Uterus (tissue), 3 donors: ENCODE measurements at regions not wholly inside any gene's neighbourhood (a gene's known extent, or its start where the extent isn't known, plus 50 kb on each side); places are given as distances from the start of the nearest gene placed in this dataset.

Source experiments
- DNase-seq, 2 donors: peaks; one replicate each; pipeline ENCODE4 v3.0.0-alpha.2; 2019 to 2020
- H3K27ac ChIP-seq, 2 donors: fragments of 200-600 bp; sonication (generic); 1 replicate in 1 of 2; 2 replicates in 1 of 2; pipeline ENCODE4 v1.5.1; 2016 to 2018
- H3K27me3 ChIP-seq, 2 donors: fragments of 200-600 bp; sonication (generic); one replicate each; pipeline ENCODE4 v1.5.1; 2018 to 2019; ENCODE audit warnings: control low read depth in 1 of 2
- H3K36me3 ChIP-seq, 2 donors: fragments of 200-600 bp; sonication (generic); one replicate each; pipeline ENCODE4 v1.5.1; 2019; ENCODE audit warnings: control low read depth in 1 of 2
- H3K4me1 ChIP-seq, 2 donors: fragments of 200-600 bp; sonication (generic); one replicate each; pipeline ENCODE4 v1.5.1; 2018 to 2019; ENCODE audit warnings: control low read depth in 1 of 2
- H3K4me3 ChIP-seq, 2 donors: fragments of 200-600 bp; sonication (generic); 1 replicate in 1 of 2; 2 replicates in 1 of 2; pipeline ENCODE4 v1.5.1; 2018 to 2019; ENCODE audit warnings: mild to moderate bottlenecking in 1 of 2
- H3K9me3 ChIP-seq, 2 donors: fragments of 200-600 bp; sonication (generic); one replicate each; pipeline ENCODE4 v1.5.1; 2019; ENCODE audit warnings: control low read depth in 1 of 2
- POLR2A ChIP-seq, 2 donors: fragments of 450-650 bp; IDR thresholded peaks; one replicate each; pipeline ENCODE4 v1.6.1; 2016; ENCODE audit warnings: antibody characterized with exemption in 2 of 2, mild to moderate bottlenecking in 1 of 2, moderate library complexity in 1 of 2
- intact Hi-C: fragments of 100-400 bp; cut with DNase I; formaldehyde crosslinking; loops from one replicate; pipeline ENCODE4 v1.15.1; 2023; ENCODE audit warnings: low total_unique reads
- TF ChIP-seq, protein P1 (sequence below), 4 experiments: fragments of 200-600 bp in 2 of 4; fragments of 450-650 bp in 2 of 4; sonication (generic) in 2 of 4; IDR thresholded peaks; one replicate each; pipeline ENCODE4 v1.5.1; 2016 to 2019; ENCODE audit warnings: antibody characterized with exemption in 4 of 4, mild to moderate bottlenecking in 2 of 4, moderate library complexity in 1 of 4
- donor health status: DM: yes; HTN: yes; CAD: no.

DNA sequence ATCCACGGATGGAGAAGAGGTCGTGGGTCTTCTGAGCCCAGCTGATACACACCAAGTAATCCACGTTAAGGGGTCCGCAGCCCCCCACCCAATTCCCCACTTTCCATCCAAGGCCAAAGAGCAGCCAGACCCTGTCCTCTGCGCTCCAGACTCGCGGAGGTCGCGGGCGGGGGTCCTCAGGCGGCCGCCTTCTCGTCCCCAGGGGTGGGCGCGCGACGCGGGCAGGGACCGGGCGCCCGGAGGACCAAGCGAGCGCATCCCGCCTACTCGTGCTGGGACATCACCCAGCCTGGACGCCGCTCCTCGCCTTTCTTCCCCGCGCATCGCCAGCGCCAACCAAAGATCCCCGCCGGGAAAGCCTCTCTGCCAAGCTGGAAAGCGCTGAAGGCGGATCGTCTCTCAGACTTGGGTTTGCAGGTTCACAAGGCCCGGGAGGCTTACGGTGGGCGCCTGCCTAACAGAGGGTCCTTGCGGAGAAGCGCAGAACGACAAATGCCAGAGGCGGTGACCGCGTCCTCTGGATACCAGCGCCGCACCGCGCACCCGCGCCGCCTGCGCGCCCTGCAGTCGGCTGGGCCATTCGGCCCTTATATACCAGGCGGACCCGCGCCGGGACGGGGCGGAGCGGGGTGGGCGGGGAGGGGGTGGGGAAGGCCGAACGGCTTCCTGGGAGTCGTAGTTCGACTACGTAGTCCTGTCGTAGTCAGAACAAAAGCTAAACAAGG lies 471.6 kb downstream of the SOX9 start:
- Histone ChIP-seq H3K4me3 (peak overlapping the region; percentile 21 to 24), H3K9me3 (no peaks in the 10 kb centered on the region), H3K27me3 (no peaks in the 10 kb centered on the region), H3K36me3 (no peaks in the 10 kb centered on the region), H3K27ac (no peak overlapping the region), H3K4me1 (no peaks in the 10 kb centered on the region)
- TF ChIP-seq, protein P1, sequence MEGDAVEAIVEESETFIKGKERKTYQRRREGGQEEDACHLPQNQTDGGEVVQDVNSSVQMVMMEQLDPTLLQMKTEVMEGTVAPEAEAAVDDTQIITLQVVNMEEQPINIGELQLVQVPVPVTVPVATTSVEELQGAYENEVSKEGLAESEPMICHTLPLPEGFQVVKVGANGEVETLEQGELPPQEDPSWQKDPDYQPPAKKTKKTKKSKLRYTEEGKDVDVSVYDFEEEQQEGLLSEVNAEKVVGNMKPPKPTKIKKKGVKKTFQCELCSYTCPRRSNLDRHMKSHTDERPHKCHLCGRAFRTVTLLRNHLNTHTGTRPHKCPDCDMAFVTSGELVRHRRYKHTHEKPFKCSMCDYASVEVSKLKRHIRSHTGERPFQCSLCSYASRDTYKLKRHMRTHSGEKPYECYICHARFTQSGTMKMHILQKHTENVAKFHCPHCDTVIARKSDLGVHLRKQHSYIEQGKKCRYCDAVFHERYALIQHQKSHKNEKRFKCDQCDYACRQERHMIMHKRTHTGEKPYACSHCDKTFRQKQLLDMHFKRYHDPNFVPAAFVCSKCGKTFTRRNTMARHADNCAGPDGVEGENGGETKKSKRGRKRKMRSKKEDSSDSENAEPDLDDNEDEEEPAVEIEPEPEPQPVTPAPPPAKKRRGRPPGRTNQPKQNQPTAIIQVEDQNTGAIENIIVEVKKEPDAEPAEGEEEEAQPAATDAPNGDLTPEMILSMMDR (IDR thresholded peaks at IDR 0.05) = no peak
- peak in 1 of 2 donors; percentile 72 for TF ChIP-seq POLR2A (IDR thresholded peaks at IDR 0.05)
- intact Hi-C loops = no loop called here
- peak in 1 of 2 donors; percentile 16 for DNase-seq

DNA sequence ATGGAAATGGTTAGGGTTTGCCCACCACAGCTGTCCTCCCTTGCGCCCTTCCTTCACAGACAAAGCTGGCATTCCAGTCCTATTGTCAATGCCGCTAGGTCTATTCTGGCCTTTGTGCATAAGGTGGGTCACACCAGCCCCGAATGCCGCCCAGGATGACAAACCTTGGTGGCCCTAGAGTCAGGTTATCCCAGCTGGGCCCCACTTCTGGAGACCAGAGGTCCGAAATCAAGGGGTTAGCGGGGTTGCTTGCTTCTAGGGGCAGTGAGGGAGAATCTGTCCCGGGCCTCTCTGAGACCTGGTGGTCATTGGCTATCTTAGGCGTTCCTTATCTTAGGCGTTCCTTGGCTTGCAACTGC lies 472.1 kb downstream of the SOX9 start:
- H3K4me3 ChIP-seq = no peak overlapping the region
- H3K36me3 ChIP-seq = no peaks in the 10 kb centered on the region
- H3K4me1 ChIP-seq = no peaks in the 10 kb centered on the region
- intact Hi-C loops = no loop called here
- H3K27ac ChIP-seq = no peak overlapping the region
- no peaks in the 10 kb centered on the region for H3K27me3 ChIP-seq
- H3K9me3 ChIP-seq = no peaks in the 10 kb centered on the region
- DNase-seq = no peak
- no peak for TF ChIP-seq POLR2A (IDR thresholded peaks at IDR 0.05)
- TF ChIP-seq, protein P1 (IDR thresholded peaks at IDR 0.05) = no peak

GRCh38 chr17:72594248-72594647 lies 473.4 kb downstream of the SOX9 start:
- Histone ChIP-seq H3K36me3 (no peaks in the 10 kb centered on the region), H3K27ac (no peak overlapping the region), H3K4me3 (no peak overlapping the region), H3K9me3 (no peaks in the 10 kb centered on the region), H3K27me3 (no peaks in the 10 kb centered on the region), H3K4me1 (no peaks in the 10 kb centered on the region)
- no peak for DNase-seq
- TF ChIP-seq, protein P1 (IDR thresholded peaks at IDR 0.05) = no peak
- TF ChIP-seq POLR2A (IDR thresholded peaks at IDR 0.05) = no peak
- intact Hi-C loops = no loop called here
